ENCODE measurements at regions not wholly inside any gene's neighbourhood (a gene's known extent, or its start where the extent isn't known, plus 50 kb on each side); places are given as distances from the start of the nearest gene placed in this dataset.

DNA sequence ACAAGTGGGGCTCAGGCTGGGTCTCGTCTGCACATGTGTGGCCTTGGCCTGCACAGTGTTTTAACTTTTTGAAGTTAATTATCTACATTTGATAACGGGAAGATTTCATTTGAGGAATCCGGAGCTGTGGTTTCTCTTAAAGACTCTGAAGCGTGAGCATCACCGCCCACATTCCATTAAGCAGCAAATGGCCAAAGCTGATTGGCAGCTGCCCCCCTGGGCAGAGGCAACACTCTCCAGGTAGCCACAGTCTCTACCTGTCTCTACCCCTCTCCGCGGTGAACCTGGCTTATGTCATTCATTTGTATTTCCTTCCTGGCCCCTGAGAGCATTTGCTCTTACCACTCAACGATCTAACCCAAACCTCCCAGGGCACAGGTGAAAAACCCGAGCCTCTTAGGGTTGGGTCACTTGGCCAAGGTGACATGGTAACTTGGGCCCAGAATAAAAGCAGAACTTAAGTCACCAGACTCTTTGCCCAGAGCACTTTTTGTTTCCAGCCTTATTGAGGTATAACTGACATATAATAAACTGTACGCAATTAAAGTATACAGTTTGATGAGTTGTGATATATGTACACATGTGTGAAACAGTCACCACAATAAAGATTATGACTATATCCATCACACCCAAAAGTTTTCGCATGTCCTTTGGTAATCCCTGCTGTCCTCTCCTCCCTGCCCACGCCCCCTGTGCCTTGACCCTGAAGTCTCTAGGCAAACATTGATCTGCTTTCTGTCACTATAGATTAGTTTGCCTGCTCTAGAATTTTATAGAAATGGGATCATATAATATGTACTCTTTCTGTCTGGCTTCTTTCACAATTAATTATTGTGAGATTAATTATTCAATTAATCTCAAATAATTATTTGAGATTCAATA is 245.7 kb upstream of the HES1 start:
- H3K79me1 ChIP-seq (ENCODE audit: insufficient read depth, low read depth, low read length, poor library complexity, severe bottlenecking) = no peaks in the 10 kb centered on the region
- H3K27ac Mint-ChIP-seq = no peak overlapping the region
- H3K4ac ChIP-seq (ENCODE audit: low read depth, low read length) = no peak overlapping the region
- H3K4me1 Mint-ChIP-seq = peaks cover 26 to 27% of the 10 kb centered on the region in 2 experiments
- peaks cover 2 to 6% of the 10 kb centered on the region in 2 experiments; a peak in 4 of 5 replicates for H3K9me3 Mint-ChIP-seq
- no peaks in the 10 kb centered on the region for H3K27me3 ChIP-seq (ENCODE audit: insufficient read depth, low read length)
- no peak overlapping the region for H2BK120ac ChIP-seq (ENCODE audit: low read depth, low read length, poor library complexity, severe bottlenecking)
- no peak overlapping the region for H2BK15ac ChIP-seq (ENCODE audit: low read depth, low read length)
- H2BK12ac ChIP-seq (ENCODE audit: insufficient read length, low read depth, low read length) = no peak overlapping the region
- H3K14ac ChIP-seq (ENCODE audit: insufficient read depth, low read length) = no peak overlapping the region
- H3K23ac ChIP-seq (ENCODE audit: insufficient read length, low read depth, low read length) = no peak overlapping the region
- H3K4me1 ChIP-seq (ENCODE audit: insufficient read depth, low read length) = peaks cover 1% of the 10 kb centered on the region; the same call in 1 of the 2 replicates
- WGBS (ENCODE audit: extremely low coverage, insufficient read length, low lambda C conversion rate) = no CpG with 5 or more reads among the region's 12 CpGs
- H3K4me3 Mint-ChIP-seq = no peak overlapping the region
- H3K23me2 ChIP-seq (ENCODE audit: insufficient read length, low read depth, low read length, poor library complexity, severe bottlenecking) = peaks cover 2% of the 10 kb centered on the region
- H3K36me3 Mint-ChIP-seq (ENCODE audit: insufficient read depth in 1 of 3, low read depth in 3 of 3) = peaks cover 0 to 6% (median under 1%) of the 10 kb centered on the region in 3 experiments; a peak in 3 of 7 replicates
- H4K20me1 ChIP-seq (ENCODE audit: control insufficient read depth, insufficient read depth, insufficient read length) = no peaks in the 10 kb centered on the region
- H2BK20ac ChIP-seq (ENCODE audit: low read depth, low read length, poor library complexity, severe bottlenecking) = no peak overlapping the region
- H2BK5ac ChIP-seq (ENCODE audit: insufficient read length, low read length) = no peak overlapping the region
- H3K9me3 ChIP-seq (ENCODE audit: control insufficient read depth, low read depth, low read length) = no peaks in the 10 kb centered on the region
- H3T11ph ChIP-seq (ENCODE audit: low read length) = no peak overlapping the region
- H3K9ac ChIP-seq (ENCODE audit: extremely low read depth, insufficient read length, low read length) = no peak overlapping the region
- H3K56ac ChIP-seq (ENCODE audit: insufficient read length, low read depth, low read length) = no peak overlapping the region
- DNase-seq = no peak
- no peaks in the 10 kb centered on the region for H3K79me2 ChIP-seq (ENCODE audit: insufficient read depth, low read length)
- no peak overlapping the region for H4K91ac ChIP-seq (ENCODE audit: insufficient read length, low read depth, low read length)
- H3K27me3 Mint-ChIP-seq (ENCODE audit: low read depth) = peaks cover 5% of the 10 kb centered on the region; the same call in 1 of the 2 replicates
- H3K27ac ChIP-seq (ENCODE audit: insufficient read length, low read depth, low read length) = no peak overlapping the region
- H2AK5ac ChIP-seq (ENCODE audit: insufficient read length, low read length) = no peak overlapping the region
- no peak overlapping the region for H4K8ac ChIP-seq (replicated peaks; ENCODE audit: insufficient read length, low read depth, low read length)
- TF ChIP-seq, protein P1, sequence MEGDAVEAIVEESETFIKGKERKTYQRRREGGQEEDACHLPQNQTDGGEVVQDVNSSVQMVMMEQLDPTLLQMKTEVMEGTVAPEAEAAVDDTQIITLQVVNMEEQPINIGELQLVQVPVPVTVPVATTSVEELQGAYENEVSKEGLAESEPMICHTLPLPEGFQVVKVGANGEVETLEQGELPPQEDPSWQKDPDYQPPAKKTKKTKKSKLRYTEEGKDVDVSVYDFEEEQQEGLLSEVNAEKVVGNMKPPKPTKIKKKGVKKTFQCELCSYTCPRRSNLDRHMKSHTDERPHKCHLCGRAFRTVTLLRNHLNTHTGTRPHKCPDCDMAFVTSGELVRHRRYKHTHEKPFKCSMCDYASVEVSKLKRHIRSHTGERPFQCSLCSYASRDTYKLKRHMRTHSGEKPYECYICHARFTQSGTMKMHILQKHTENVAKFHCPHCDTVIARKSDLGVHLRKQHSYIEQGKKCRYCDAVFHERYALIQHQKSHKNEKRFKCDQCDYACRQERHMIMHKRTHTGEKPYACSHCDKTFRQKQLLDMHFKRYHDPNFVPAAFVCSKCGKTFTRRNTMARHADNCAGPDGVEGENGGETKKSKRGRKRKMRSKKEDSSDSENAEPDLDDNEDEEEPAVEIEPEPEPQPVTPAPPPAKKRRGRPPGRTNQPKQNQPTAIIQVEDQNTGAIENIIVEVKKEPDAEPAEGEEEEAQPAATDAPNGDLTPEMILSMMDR (conservative IDR thresholded peaks at IDR 0.05) = no peak
- H3K18ac ChIP-seq (ENCODE audit: insufficient read length, low read depth, low read length) = no peak overlapping the region
- no peak overlapping the region for H4K5ac ChIP-seq (ENCODE audit: insufficient read length, low read depth, low read length)
- no peak overlapping the region for H2AFZ ChIP-seq (ENCODE audit: low read length)
- H3K4me2 ChIP-seq (ENCODE audit: insufficient read depth, insufficient read length, low read length) = no peak overlapping the region

Measured in H9 (cell line).